HCT116 (cell line): ENCODE measurements at regions not wholly inside any gene's neighbourhood (a gene's known extent, or its start where the extent isn't known, plus 50 kb on each side); places are given as distances from the start of the nearest gene placed in this dataset.

Source experiments
- ATAC-seq: fragments of 200-7000 bp; cut with Tn5 transposase; 2 replicates; pipeline ENCODE4 v1.9.1; 2020; ENCODE audit warnings: mild to moderate bottlenecking, moderate library complexity
- BruUV-seq: library from RNA; stranded (reverse); fragments of 400-500 nt; replicated peaks from 2 replicates; lab custom pipeline; 2021; lab: Mats Ljungman, UMichigan
- CTCF ChIA-PET: fragments of 300-600 bp; sonication (Branson Sonifier 250); formaldehyde crosslinking; loops from one replicate; lab custom pipeline; 2021; ENCODE audit warnings: antibody characterized with exemption; lab: Charles Lee
- POLR2A ChIA-PET: fragments of 300-600, 350-600 bp; sonication (Branson Sonifier 250); formaldehyde crosslinking; loops from one replicate; lab custom pipeline; 2021; ENCODE audit warnings: antibody characterized with exemption; lab: Charles Lee
- RAD21 ChIA-PET, 2 experiments: fragments of 300-600 bp; sonication (Branson Sonifier 250); formaldehyde crosslinking; loops; one replicate each; lab custom pipeline; 2023; ENCODE audit warnings: low total read pairs in 2 of 2; ENCODE audit not compliant: uncharacterized antibody in 2 of 2, unreplicated experiment in 2 of 2, low non-redundant PET in 1 of 2; lab: Charles Lee
- DNase-seq: peaks from one replicate; pipeline ENCODE4 v3.0.0-alpha.2; 2010; ENCODE audit warnings: low read depth, low spot score
- H2AFZ ChIP-seq: fragments of 200-600 bp; shearing (Covaris generic), sonication (generic); 2 replicates; pipeline ENCODE4 v1.6.1; 2017; ENCODE audit warnings: low read depth, mixed run types, mixed read lengths, antibody characterized with exemption, low read length; ENCODE audit not compliant: poor library complexity, severe bottlenecking
- H3K27ac ChIP-seq: 2 replicates; pipeline ENCODE4 v1.5.1; 2012; ENCODE audit warnings: low read depth, low read length
- H3K27me3 ChIP-seq: fragments of 200-600 bp; sonication (generic); 2 replicates; pipeline ENCODE4 v1.6.1; 2016; ENCODE audit warnings: mixed run types, low read length, mixed read lengths; ENCODE audit not compliant: insufficient read depth
- H3K36me3 ChIP-seq, 2 experiments: fragments of 200-500 bp in 1 of 2; fragments of 200-600 bp in 1 of 2; sonication (Bioruptor generic) in 1 of 2; sonication (generic) in 1 of 2; 2 replicates each; pipeline versions ENCODE4 v1.5.1 to v1.6.1; 2014 to 2016; ENCODE audit warnings: low read length in 2 of 2, inconsistent platforms in 1 of 2, mixed read lengths in 1 of 2, mixed run types in 1 of 2; ENCODE audit not compliant: insufficient read depth in 2 of 2, control insufficient read depth in 1 of 2
- H3K4me1 ChIP-seq, 2 experiments: fragments of 200-600 bp in 1 of 2; sonication (generic) in 1 of 2; 2 replicates each; pipeline versions ENCODE4 v1.5.1 to v1.6.1; 2012 to 2017; ENCODE audit warnings: low read length in 2 of 2, inconsistent platforms in 1 of 2, mild to moderate bottlenecking in 1 of 2, mixed read lengths in 1 of 2, mixed run types in 1 of 2, moderate library complexity in 1 of 2; ENCODE audit not compliant: insufficient read depth in 2 of 2, control insufficient read depth in 1 of 2
- H3K4me2 ChIP-seq: fragments of 200-600 bp; sonication (generic); 2 replicates; pipeline ENCODE4 v1.6.1; 2017; ENCODE audit warnings: mixed run types, low read length, mixed read lengths
- H3K4me3 ChIP-seq, 2 experiments: fragments of 200-600 bp in 1 of 2; sonication (generic) in 1 of 2; replicated peaks in 1 of 2; 2 replicates each; pipeline ENCODE4 v1.5.1; 2011 to 2016; ENCODE audit warnings: low read length in 2 of 2, control low read depth in 1 of 2, low read depth in 1 of 2, mild to moderate bottlenecking in 1 of 2, mixed read lengths in 1 of 2, mixed run types in 1 of 2
- H3K79me2 ChIP-seq: fragments of 200-600 bp; sonication (generic); 2 replicates; pipeline ENCODE4 v1.6.1; 2017; ENCODE audit warnings: mild to moderate bottlenecking, mixed run types, low read length, moderate library complexity, mixed read lengths; ENCODE audit not compliant: insufficient read depth
- H3K9ac ChIP-seq: fragments of 200-600 bp; sonication (generic); 2 replicates; pipeline ENCODE4 v1.6.1; 2016; ENCODE audit warnings: low read length, mixed read lengths
- H3K9me2 ChIP-seq: fragments of 200-600 bp; sonication (generic), shearing (Covaris generic); 2 replicates; pipeline ENCODE4 v1.6.1; 2017; ENCODE audit warnings: mixed run types, mild to moderate bottlenecking, moderate library complexity; ENCODE audit not compliant: insufficient read depth
- H3K9me3 ChIP-seq, 2 experiments: fragments of 200-500 bp in 1 of 2; fragments of 200-600 bp in 1 of 2; sonication (Bioruptor generic) in 1 of 2; sonication (generic) in 1 of 2; 2 replicates each; pipeline ENCODE4 v1.6.1; 2014 to 2017; ENCODE audit warnings: low read length in 2 of 2, mixed read lengths in 2 of 2, inconsistent platforms in 1 of 2, low read depth in 1 of 2, mild to moderate bottlenecking in 1 of 2, mixed run types in 1 of 2, moderate library complexity in 1 of 2; ENCODE audit not compliant: control insufficient read depth in 1 of 2, insufficient read depth in 1 of 2
- H4K20me1 ChIP-seq: fragments of 200-600 bp; sonication (generic), shearing (Covaris generic); 2 replicates; pipeline ENCODE4 v1.6.1; 2017; ENCODE audit warnings: mixed run types, mild to moderate bottlenecking, moderate library complexity; ENCODE audit not compliant: insufficient read depth
- CEBPB ChIP-seq: IDR thresholded peaks from 2 replicates; pipeline ENCODE4 v1.6.1; 2012; ENCODE audit warnings: low read depth
- CTCF ChIP-seq, 3 experiments: fragments of 200-600 bp in 1 of 3; sonication (generic) in 1 of 3; IDR thresholded peaks in 2 of 3; conservative IDR thresholded peaks in 1 of 3; 2 replicates each; pipeline ENCODE4 v1.5.1; 2012 to 2017; ENCODE audit warnings: low read depth in 2 of 3, low read length in 2 of 3, antibody characterized with exemption in 1 of 3, borderline replicate concordance in 1 of 3, control low read depth in 1 of 3, mild to moderate bottlenecking in 1 of 3, mixed read lengths in 1 of 3, mixed run types in 1 of 3, moderate library complexity in 1 of 3; ENCODE audit not compliant: insufficient read depth in 1 of 3
- EGR1 ChIP-seq: IDR thresholded peaks from 2 replicates; pipeline ENCODE4 v1.6.1; 2012; ENCODE audit warnings: low read depth
- ELF1 ChIP-seq: IDR thresholded peaks from 2 replicates; pipeline ENCODE4 v1.6.1; 2012; ENCODE audit warnings: low read depth, borderline replicate concordance
- EZH2 ChIP-seq: fragments of 200-600 bp; sonication (generic); IDR thresholded peaks from 2 replicates; pipeline ENCODE4 v1.6.1; 2017; ENCODE audit warnings: antibody characterized with exemption, mixed run types
- FOSL1 ChIP-seq: IDR thresholded peaks from 2 replicates; pipeline ENCODE4 v1.6.1; 2012; ENCODE audit warnings: low read depth
- JUND ChIP-seq: IDR thresholded peaks from 2 replicates; pipeline ENCODE4 v1.6.1; 2012
- POLR2A ChIP-seq: IDR thresholded peaks from 2 replicates; pipeline ENCODE4 v1.7.0; 2011; ENCODE audit warnings: borderline replicate concordance; ENCODE audit not compliant: insufficient read depth, insufficient read length; ENCODE audit errors: extremely low read depth
- POLR2AphosphoS5 ChIP-seq: IDR thresholded peaks from 2 replicates; pipeline ENCODE4 v1.6.1; 2011; ENCODE audit warnings: mild to moderate bottlenecking, low read depth, low read length, moderate library complexity
- SIN3A ChIP-seq: IDR thresholded peaks from 2 replicates; pipeline ENCODE4 v1.6.1; 2012; ENCODE audit warnings: low read depth
- SP1 ChIP-seq: IDR thresholded peaks from 2 replicates; pipeline ENCODE4 v1.6.1; 2012; ENCODE audit warnings: low read depth
- SRF ChIP-seq: IDR thresholded peaks from 2 replicates; pipeline ENCODE4 v1.6.1; 2012; ENCODE audit warnings: low read depth
- ZBTB33 ChIP-seq: IDR thresholded peaks from 2 replicates; pipeline ENCODE4 v1.6.1; 2011; ENCODE audit warnings: mild to moderate bottlenecking, low read length, moderate library complexity; ENCODE audit not compliant: insufficient replicate concordance; ENCODE audit errors: extremely low read depth
- ZNF274 ChIP-seq: fragments of 200-500 bp; sonication (Bioruptor generic); IDR thresholded peaks from 2 replicates; pipeline ENCODE4 v1.6.1; 2014; ENCODE audit warnings: mild to moderate bottlenecking, low read depth, low read length, inconsistent platforms
- intact Hi-C: fragments of 100-400 bp; cut with micrococcal nuclease; formaldehyde crosslinking; loops from 2 replicates; pipeline ENCODE4 v1.10.0; 2022
- TF ChIP-seq, protein P1 (sequence below): IDR thresholded peaks from 2 replicates; pipeline ENCODE4 v1.6.1; 2012; ENCODE audit warnings: low read depth

GRCh38 chr3:181264486-181264885 lies 274.9 kb upstream of the DNAJC19 start:
- no peaks in the 10 kb centered on the region for H3K79me2 ChIP-seq
- H2AFZ ChIP-seq: no peak overlapping the region
- no peaks in the 10 kb centered on the region for H3K9me2 ChIP-seq
- TF ChIP-seq ELF1: no peak
- TF ChIP-seq SRF: no peak
- no peak for TF ChIP-seq EGR1
- no peak for TF ChIP-seq JUND
- no peak for TF ChIP-seq POLR2AphosphoS5
- no peak for TF ChIP-seq ZNF274
- TF ChIP-seq SIN3A: no peak
- TF ChIP-seq, all 23 proteins: peak for 0
- Histone ChIP-seq H3K4me1 (no peaks in the 10 kb centered on the region), H3K4me2 (no peak overlapping the region), H3K36me3 (no peaks in the 10 kb centered on the region; a peak in 1 of 4 replicates), H4K20me1 (no peaks in the 10 kb centered on the region; the same call in 1 of the 2 replicates), H3K9me3 (no peaks in the 10 kb centered on the region), H3K4me3 (no peak overlapping the region), H3K27ac (no peak overlapping the region), H3K9ac (no peak overlapping the region), H3K27me3 (peaks cover 11% of the 10 kb centered on the region)
- no peak for ATAC-seq
- intact Hi-C loops: no loop called here
- ChIA-PET RAD21 (no interaction called here), POLR2A (no interaction called here), CTCF (interaction anchor here (1.4 kb wide), 1 partner anchor 15 kb away, joined by 3 read pairs; no protein-coding TSS in a partner anchor)
- no TSS peak for BruUV-seq
- no peak for DNase-seq

- no peaks in the 10 kb centered on the region for H3K36me3 ChIP-seq
- no peak overlapping the region for H3K4me3 ChIP-seq
- RAD21 ChIA-PET: no interaction called here
- ATAC-seq (no peak), DNase-seq (no peak)
- CTCF ChIA-PET: no interaction called here
- H3K4me1 ChIP-seq: no peaks in the 10 kb centered on the region
- intact Hi-C loops: no loop called here
- no peak overlapping the region for H3K9ac ChIP-seq
- no peak overlapping the region for H3K4me2 ChIP-seq
- no peaks in the 10 kb centered on the region for H3K9me2 ChIP-seq
- H2AFZ ChIP-seq: no peak overlapping the region
- TF ChIP-seq, protein P1, sequence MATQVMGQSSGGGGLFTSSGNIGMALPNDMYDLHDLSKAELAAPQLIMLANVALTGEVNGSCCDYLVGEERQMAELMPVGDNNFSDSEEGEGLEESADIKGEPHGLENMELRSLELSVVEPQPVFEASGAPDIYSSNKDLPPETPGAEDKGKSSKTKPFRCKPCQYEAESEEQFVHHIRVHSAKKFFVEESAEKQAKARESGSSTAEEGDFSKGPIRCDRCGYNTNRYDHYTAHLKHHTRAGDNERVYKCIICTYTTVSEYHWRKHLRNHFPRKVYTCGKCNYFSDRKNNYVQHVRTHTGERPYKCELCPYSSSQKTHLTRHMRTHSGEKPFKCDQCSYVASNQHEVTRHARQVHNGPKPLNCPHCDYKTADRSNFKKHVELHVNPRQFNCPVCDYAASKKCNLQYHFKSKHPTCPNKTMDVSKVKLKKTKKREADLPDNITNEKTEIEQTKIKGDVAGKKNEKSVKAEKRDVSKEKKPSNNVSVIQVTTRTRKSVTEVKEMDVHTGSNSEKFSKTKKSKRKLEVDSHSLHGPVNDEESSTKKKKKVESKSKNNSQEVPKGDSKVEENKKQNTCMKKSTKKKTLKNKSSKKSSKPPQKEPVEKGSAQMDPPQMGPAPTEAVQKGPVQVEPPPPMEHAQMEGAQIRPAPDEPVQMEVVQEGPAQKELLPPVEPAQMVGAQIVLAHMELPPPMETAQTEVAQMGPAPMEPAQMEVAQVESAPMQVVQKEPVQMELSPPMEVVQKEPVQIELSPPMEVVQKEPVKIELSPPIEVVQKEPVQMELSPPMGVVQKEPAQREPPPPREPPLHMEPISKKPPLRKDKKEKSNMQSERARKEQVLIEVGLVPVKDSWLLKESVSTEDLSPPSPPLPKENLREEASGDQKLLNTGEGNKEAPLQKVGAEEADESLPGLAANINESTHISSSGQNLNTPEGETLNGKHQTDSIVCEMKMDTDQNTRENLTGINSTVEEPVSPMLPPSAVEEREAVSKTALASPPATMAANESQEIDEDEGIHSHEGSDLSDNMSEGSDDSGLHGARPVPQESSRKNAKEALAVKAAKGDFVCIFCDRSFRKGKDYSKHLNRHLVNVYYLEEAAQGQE: no peak
- TF ChIP-seq POLR2A: no peak
- TF ChIP-seq EZH2: no peak
- no peak for TF ChIP-seq JUND
- TF ChIP-seq ZBTB33: no peak
- TF ChIP-seq FOSL1: no peak
- no peak for TF ChIP-seq CEBPB
- no peak for TF ChIP-seq CTCF (IDR thresholded peaks at IDR 0.05 in 2 of 3, conservative IDR thresholded peaks at IDR 0.05 in 1 of 3; ENCODE audit: borderline replicate concordance in 1 of 3, insufficient read depth in 1 of 3, low read depth in 2 of 3, low read length in 2 of 3)
- TF ChIP-seq SP1: no peak
- no TSS peak for BruUV-seq
- no peaks in the 10 kb centered on the region for H4K20me1 ChIP-seq
- H3K9me3 ChIP-seq: no peaks in the 10 kb centered on the region
- no peaks in the 10 kb centered on the region for H3K79me2 ChIP-seq
- H3K27ac ChIP-seq: no peak overlapping the region
- H3K27me3 ChIP-seq: peaks cover 31% of the 10 kb centered on the region
- POLR2A ChIA-PET: no interaction called here
These were observed 264.3 kb upstream of the DNAJC19 start for GRCh38 chr3:181253796-181254195.
